ENCODE measurements at regions not wholly inside any gene's neighbourhood (a gene's known extent, or its start where the extent isn't known, plus 50 kb on each side); places are given as distances from the start of the nearest gene placed in this dataset.

DNA sequence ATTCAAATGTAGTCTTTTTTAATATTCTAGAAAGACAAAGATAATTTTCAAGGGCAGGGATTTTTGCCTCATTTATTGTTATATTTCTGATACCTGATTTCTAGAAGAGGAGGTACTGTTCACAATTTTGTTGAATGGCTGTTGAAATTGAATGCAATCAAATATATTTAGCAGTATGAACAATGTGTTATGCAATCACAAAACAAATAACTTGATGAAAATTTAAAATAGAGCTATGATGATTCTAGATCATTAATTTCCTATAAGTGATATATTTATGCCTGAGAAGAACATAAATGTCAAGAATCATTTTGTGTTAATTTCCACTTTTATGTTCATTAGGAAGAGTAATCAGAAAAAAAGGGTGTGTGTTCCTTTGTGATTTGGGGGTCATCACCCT is 114.6 kb upstream of the CNTNAP2 start:
- Histone ChIP-seq H4K20me1 (ENCODE audit: low read depth, low read length) (no peaks in the 10 kb centered on the region), H3K9ac (ENCODE audit: low read length) (no peak overlapping the region), H3K36me3 (ENCODE audit: low read length) (no peaks in the 10 kb centered on the region), H3K9me2 (replicated peaks; ENCODE audit: insufficient read depth, low read length) (no peaks in the 10 kb centered on the region), H3K27ac (ENCODE audit: low read depth, low read length) (no peak overlapping the region), H3K4me3 (ENCODE audit: insufficient read depth, low read length, poor library complexity, severe bottlenecking) (no peak overlapping the region), H2AFZ (ENCODE audit: low read depth, low read length, severe bottlenecking) (no peak overlapping the region), H3F3A (ENCODE audit: insufficient read depth) (no peaks in the 10 kb centered on the region), H3K9me3 (ENCODE audit: insufficient read depth, low read length) (no peaks in the 10 kb centered on the region), H3K4me2 (ENCODE audit: low read depth, low read length, poor library complexity, severe bottlenecking) (no peak overlapping the region), H3K27me3 (ENCODE audit: low read length) (no peaks in the 10 kb centered on the region), H3K79me2 (ENCODE audit: insufficient read depth, low read length) (no peaks in the 10 kb centered on the region)
- TF ChIP-seq, protein P1, sequence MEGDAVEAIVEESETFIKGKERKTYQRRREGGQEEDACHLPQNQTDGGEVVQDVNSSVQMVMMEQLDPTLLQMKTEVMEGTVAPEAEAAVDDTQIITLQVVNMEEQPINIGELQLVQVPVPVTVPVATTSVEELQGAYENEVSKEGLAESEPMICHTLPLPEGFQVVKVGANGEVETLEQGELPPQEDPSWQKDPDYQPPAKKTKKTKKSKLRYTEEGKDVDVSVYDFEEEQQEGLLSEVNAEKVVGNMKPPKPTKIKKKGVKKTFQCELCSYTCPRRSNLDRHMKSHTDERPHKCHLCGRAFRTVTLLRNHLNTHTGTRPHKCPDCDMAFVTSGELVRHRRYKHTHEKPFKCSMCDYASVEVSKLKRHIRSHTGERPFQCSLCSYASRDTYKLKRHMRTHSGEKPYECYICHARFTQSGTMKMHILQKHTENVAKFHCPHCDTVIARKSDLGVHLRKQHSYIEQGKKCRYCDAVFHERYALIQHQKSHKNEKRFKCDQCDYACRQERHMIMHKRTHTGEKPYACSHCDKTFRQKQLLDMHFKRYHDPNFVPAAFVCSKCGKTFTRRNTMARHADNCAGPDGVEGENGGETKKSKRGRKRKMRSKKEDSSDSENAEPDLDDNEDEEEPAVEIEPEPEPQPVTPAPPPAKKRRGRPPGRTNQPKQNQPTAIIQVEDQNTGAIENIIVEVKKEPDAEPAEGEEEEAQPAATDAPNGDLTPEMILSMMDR (IDR thresholded peaks at IDR 0.05; ENCODE audit: insufficient read depth, low read length, poor library complexity, severe bottlenecking) = no peak
- TF ChIP-seq EZH2phosphoT487 (conservative IDR thresholded peaks at IDR 0.05; ENCODE audit: low read length) = no peak

DNA sequence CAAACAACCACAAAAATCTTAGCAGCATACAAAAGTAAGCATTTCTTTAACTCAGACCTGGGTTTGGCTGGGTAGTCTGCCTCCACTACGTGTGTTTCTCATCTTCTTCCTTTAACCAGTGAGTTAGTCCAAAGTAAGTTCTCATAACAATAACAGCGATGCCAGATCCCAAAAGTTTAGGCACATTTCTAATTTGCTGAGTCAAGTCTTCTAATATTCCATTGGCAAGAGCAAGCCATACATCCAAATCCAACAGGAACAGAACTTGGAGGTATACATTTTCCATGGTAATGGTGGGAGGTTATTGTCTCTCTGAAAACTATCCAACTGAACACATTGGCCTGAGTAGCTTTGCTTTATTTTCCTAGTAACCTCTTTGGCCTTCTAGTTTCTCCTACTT is 115.7 kb upstream of the CNTNAP2 start:
- H3K27ac ChIP-seq (ENCODE audit: low read depth, low read length) = no peak overlapping the region
- no peaks in the 10 kb centered on the region for H3F3A ChIP-seq (ENCODE audit: insufficient read depth)
- no peaks in the 10 kb centered on the region for H3K36me3 ChIP-seq (ENCODE audit: low read length)
- no peak overlapping the region for H3K4me2 ChIP-seq (ENCODE audit: low read depth, low read length, poor library complexity, severe bottlenecking)
- H4K20me1 ChIP-seq (ENCODE audit: low read depth, low read length) = no peaks in the 10 kb centered on the region
- H3K9ac ChIP-seq (ENCODE audit: low read length) = no peak overlapping the region
- H2AFZ ChIP-seq (ENCODE audit: low read depth, low read length, severe bottlenecking) = no peak overlapping the region
- H3K27me3 ChIP-seq (ENCODE audit: low read length) = no peaks in the 10 kb centered on the region
- H3K9me2 ChIP-seq (replicated peaks; ENCODE audit: insufficient read depth, low read length) = no peaks in the 10 kb centered on the region
- H3K79me2 ChIP-seq (ENCODE audit: insufficient read depth, low read length) = no peaks in the 10 kb centered on the region
- no peaks in the 10 kb centered on the region for H3K9me3 ChIP-seq (ENCODE audit: insufficient read depth, low read length)
- TF ChIP-seq EZH2phosphoT487 (conservative IDR thresholded peaks at IDR 0.05; ENCODE audit: low read length) = no peak
- TF ChIP-seq, protein P1 (IDR thresholded peaks at IDR 0.05; ENCODE audit: insufficient read depth, low read length, poor library complexity, severe bottlenecking) = no peak
- H3K4me3 ChIP-seq (ENCODE audit: insufficient read depth, low read length, poor library complexity, severe bottlenecking) = no peak overlapping the region

DNA sequence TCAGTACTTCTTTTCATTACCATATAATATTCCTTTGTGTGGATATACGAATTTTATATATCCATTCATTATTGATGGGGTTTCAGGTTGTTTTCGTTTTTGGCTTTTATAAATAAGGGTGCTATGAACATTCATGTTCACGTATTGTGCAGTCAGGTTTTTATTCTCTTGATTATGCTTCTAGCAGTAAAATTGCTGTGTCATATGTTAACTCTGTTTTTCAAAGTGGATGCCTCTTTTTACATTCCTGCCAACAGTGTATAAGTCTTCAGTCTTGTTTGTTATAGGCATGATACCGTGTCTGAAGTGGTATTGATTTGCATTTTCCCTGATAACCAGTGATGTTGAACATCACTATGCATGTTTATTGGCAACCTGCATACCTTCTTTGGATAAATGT is 127.1 kb upstream of the CNTNAP2 start:
- Histone ChIP-seq H3F3A (ENCODE audit: insufficient read depth) (no peaks in the 10 kb centered on the region), H3K9me3 (ENCODE audit: insufficient read depth, low read length) (no peaks in the 10 kb centered on the region), H3K4me2 (ENCODE audit: low read depth, low read length, poor library complexity, severe bottlenecking) (no peak overlapping the region), H3K27me3 (ENCODE audit: low read length) (no peaks in the 10 kb centered on the region), H3K36me3 (ENCODE audit: low read length) (no peaks in the 10 kb centered on the region), H3K9ac (ENCODE audit: low read length) (no peak overlapping the region), H3K79me2 (ENCODE audit: insufficient read depth, low read length) (no peaks in the 10 kb centered on the region), H4K20me1 (ENCODE audit: low read depth, low read length) (no peaks in the 10 kb centered on the region), H3K27ac (ENCODE audit: low read depth, low read length) (no peak overlapping the region), H2AFZ (ENCODE audit: low read depth, low read length, severe bottlenecking) (no peak overlapping the region), H3K4me3 (ENCODE audit: insufficient read depth, low read length, poor library complexity, severe bottlenecking) (no peak overlapping the region), H3K9me2 (replicated peaks; ENCODE audit: insufficient read depth, low read length) (no peaks in the 10 kb centered on the region)
- TF ChIP-seq EZH2phosphoT487 (conservative IDR thresholded peaks at IDR 0.05; ENCODE audit: low read length) = no peak
- TF ChIP-seq, protein P1 (IDR thresholded peaks at IDR 0.05; ENCODE audit: insufficient read depth, low read length, poor library complexity, severe bottlenecking) = no peak

All from SU-DHL-6 (cell line).